ENCODE measurements at regions not wholly inside any gene's neighbourhood (a gene's known extent, or its start where the extent isn't known, plus 50 kb on each side); places are given as distances from the start of the nearest gene placed in this dataset.

- TF ChIP-seq CTCF (IDR thresholded peaks at IDR 0.05; ENCODE audit: control extremely low read depth in 1 of 3, insufficient read depth in 1 of 3, low read depth in 1 of 3, low read length in 3 of 3) (no peak), GTF2F1 (IDR thresholded peaks at IDR 0.05; ENCODE audit: borderline replicate concordance, low read depth, low read length) (no peak), CBX8 (IDR thresholded peaks at IDR 0.05; ENCODE audit: borderline replicate concordance, low read depth, low read length) (no peak), EZH2 (IDR thresholded peaks at IDR 0.05; ENCODE audit: low read depth, low read length, severe bottlenecking) (no peak), TAF1 (IDR thresholded peaks at IDR 0.05; ENCODE audit: low read depth, low read length) (no peak), ZNF274 (IDR thresholded peaks at IDR 0.05; ENCODE audit: borderline replicate concordance, extremely low read depth, low read length) (no peak), POLR2AphosphoS5 (IDR thresholded peaks at IDR 0.05; ENCODE audit: low read depth, low read length) (no peak)
Measured at GRCh38 chr18:56044239-56044638, 456.2 kb upstream of the TCF4 start.

All from H1 (cell line).